Pons (tissue), 1 donor: ENCODE measurements at regions not wholly inside any gene's neighbourhood (a gene's known extent, or its start where the extent isn't known, plus 50 kb on each side); places are given as distances from the start of the nearest gene placed in this dataset.
A peak's percentile ranks its signal among the peaks of the same experiment; 100 is the strongest.

Source experiments
- DNase-seq: peaks from one replicate; pipeline ENCODE4 v3.0.0-alpha.2; 2016; ENCODE audit warnings: low spot score

- no peak for DNase-seq
These were observed 80.6 kb upstream of the LINGO1 start for GRCh38 chr15:77713281-77713680.

GRCh38 chr15:77712438-77712837 lies 79.7 kb upstream of the LINGO1 start:
- no peak for DNase-seq

- peak; percentile 17 for DNase-seq
These were observed 77.9 kb upstream of the LINGO1 start for GRCh38 chr15:77710637-77711036.

GRCh38 chr15:77710206-77710605 lies 77.5 kb upstream of the LINGO1 start:
- no peak for DNase-seq

GRCh38 chr15:77709135-77709886 lies 76.6 kb upstream of the LINGO1 start:
- no peak for DNase-seq

- DNase-seq = no peak
These were observed 74.0 kb upstream of the LINGO1 start for GRCh38 chr15:77706482-77707244.

- DNase-seq = no peak
These were observed 69.7 kb upstream of the LINGO1 start for GRCh38 chr15:77702211-77702957.

GRCh38 chr15:77698481-77698880 lies 65.8 kb upstream of the LINGO1 start:
- DNase-seq = no peak

GRCh38 chr15:77697893-77698292 lies 65.2 kb upstream of the LINGO1 start:
- no peak for DNase-seq

GRCh38 chr15:77696871-77697270 lies 64.2 kb upstream of the LINGO1 start:
- DNase-seq = no peak

- DNase-seq = no peak
These were observed 63.4 kb upstream of the LINGO1 start for GRCh38 chr15:77695961-77696582.

GRCh38 chr15:77695548-77695947 lies 62.8 kb upstream of the LINGO1 start:
- DNase-seq = no peak

- DNase-seq = no peak
These were observed 60.9 kb upstream of the LINGO1 start for GRCh38 chr15:77693576-77693975.

GRCh38 chr15:77692614-77693013 lies 59.9 kb upstream of the LINGO1 start:
- DNase-seq = no peak

GRCh38 chr15:77691607-77692006 lies 58.9 kb upstream of the LINGO1 start:
- DNase-seq = no peak

GRCh38 chr15:77689821-77690220 lies 57.1 kb upstream of the LINGO1 start:
- no peak for DNase-seq

GRCh38 chr15:77688693-77689092 lies 56.0 kb upstream of the LINGO1 start:
- DNase-seq = no peak

- no peak for DNase-seq
These were observed 55.6 kb upstream of the LINGO1 start for GRCh38 chr15:77688266-77688665.

- DNase-seq = no peak
These were observed 52.5 kb upstream of the LINGO1 start for GRCh38 chr15:77685082-77685815.

- no peak for DNase-seq
These were observed 51.8 kb upstream of the LINGO1 start for GRCh38 chr15:77684341-77685081.

- no peak for DNase-seq
These were observed 49.9 kb upstream of the LINGO1 start for GRCh38 chr15:77682564-77682963.
